Dedifferentiated amniotic fluid mesenchymal stem cell (primary cell): ENCODE measurements at regions not wholly inside any gene's neighbourhood (a gene's known extent, or its start where the extent isn't known, plus 50 kb on each side); places are given as distances from the start of the nearest gene placed in this dataset.
A peak's percentile ranks its signal among the peaks of the same experiment; 100 is the strongest.

Source experiments
- DNase-seq: peaks from one replicate; pipeline ENCODE4 v3.0.0-alpha.2; 2016; ENCODE audit errors: extremely low spot score

DNA sequence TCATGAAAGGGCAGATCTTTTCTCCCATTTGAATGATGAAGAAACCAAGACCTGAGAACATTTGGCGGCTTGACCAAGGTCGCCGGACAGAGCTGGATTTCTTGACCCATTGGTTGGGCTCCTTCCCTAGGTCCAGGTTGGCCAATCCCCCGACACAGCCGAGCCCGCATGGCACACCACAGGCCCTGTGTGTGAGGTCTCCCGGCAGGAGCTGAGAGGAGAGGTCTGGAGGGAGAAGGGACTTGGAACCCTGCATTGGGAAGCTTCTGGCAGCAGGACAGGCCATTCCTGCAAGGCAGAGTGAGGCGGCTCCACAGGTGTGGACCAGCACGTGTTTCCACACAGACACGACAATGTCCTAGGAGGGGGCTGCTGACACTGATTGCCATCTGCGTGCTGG lies 98.6 kb upstream of the THY1 start:
- DNase-seq: no peak

DNA sequence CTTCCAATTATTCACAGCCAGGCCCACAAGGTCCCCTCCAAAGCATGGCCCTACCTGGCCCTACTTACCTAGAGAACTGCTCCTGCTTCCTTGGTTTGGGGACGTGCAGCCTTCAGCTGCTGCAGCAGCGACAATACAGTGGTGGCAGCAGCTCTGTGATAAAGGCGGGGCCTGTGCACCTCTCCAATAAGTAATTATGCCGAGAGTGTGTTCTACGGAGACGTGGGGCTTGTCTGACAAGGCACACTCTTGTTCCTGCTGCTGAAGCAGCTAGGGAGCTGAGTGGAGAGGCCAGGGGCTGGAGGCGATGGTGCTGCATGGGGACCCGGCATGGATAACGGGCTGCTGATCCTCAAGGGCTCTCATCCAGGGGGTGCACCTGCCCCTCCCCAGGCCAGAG lies 98.0 kb upstream of the THY1 start:
- no peak for DNase-seq

DNA sequence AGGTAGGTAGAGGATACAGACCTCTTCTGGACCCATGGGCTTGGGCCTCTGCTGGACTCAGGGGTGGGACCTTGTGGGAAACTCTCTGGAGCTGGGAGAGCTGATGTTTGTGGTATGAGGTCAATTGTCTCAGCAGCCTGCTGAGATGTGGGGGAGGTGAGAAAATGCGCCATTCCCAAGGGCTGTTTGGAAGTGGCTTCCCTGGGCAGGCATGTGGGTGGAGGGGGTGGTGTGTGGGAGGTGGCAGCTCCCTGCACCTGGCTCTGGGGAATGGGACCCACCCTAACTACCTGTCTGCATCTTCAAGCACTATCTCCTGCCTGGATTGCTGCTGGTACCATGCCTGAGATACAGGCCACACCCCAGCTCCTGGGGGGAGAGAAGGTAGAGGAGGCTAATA lies 97.4 kb upstream of the THY1 start:
- DNase-seq: no peak

DNA sequence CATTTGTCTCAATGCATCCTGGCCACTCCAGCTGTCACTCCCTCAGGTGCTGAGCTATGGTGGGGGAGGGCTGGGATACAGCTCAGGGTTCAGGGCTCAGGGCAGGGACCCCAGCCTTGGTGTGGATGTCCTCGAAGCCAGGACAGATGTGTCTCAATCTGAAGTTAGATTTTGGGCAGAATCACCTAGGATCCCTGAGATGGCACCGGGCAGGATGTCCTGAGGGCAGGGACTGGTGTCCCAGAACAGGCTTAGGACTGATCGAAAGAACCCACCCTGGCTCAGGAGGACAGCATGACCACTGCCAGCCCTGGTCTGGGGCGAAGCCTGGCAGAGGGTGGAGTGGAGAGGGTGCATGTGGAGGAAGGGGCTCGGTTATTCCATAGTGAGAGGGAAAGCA lies 96.8 kb upstream of the THY1 start:
- DNase-seq: no peak

DNA sequence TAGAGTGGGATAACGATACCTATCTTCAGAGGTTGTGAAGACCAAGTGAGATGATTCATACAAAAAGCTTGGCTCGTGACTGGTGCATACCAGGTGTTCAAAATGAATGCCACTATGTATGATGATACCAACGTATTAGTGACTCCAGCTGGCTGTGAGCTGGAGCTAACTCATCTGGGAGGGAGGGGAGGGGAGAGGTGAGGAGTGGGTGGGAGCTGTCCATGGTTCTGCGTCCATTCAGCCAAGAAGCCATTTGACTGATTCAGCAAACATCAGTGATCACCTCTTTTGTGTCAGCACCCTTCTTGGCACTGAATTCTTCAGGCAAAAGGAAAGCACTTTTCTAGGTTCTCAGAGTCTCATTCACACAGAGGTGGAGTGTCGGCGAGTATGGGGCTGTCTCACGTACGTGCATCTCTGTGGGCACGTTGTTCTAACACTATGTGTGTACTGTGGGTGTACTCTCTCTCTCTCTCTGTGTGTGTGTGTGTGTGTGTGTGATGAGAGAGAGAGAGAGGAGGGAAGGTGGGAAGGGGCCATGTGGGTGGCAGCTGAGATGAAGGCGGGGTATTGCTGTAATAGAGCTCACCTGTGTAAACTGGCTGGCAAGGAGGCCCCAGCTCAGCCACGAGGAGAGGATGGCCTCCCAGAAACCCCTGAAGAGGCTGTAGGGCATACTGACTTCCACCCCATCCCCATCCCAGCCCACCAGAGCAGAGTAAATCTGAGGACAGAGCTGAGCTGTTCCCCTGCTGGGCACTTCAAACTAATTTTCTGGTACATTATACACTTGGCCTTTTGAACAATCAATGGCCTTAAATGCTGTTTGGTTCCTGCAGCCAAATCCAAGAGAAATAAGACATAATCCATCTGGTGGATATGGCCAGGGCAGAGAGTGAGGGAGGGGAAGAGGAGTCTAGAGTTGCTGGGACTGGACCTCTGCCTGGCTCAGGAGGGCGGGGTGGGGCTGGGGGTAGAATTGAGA lies 96.1 kb upstream of the THY1 start:
- no peak for DNase-seq

DNA sequence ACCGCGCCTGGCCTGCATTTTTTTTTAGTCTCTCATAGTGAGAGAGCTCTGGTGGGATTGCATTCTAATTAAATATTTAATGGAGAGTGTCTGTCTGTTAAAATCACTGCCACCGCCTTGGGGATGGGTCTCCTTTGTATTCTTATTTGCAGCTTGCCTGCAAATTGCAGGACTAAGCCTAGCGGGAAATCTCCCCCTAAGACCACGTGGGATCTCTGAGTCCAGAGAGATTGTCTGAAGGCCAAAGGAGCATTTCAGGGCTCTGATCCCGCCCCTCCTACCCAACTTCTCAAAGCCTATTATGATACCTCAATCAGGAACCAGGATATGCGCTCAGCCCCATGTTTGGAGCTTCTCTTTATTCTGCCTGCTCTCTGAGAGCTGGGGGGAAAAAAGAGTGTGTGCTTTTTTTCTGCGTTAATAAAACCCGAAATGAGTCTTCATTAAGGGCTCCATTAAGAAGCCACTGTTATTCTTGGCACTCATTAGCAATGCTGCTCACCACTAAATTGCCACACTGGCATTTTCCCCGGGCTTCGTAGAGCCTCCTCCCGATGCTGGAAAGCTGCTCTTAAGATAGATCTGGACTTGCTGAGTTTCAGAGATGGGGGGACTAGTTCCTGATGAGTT lies 92.9 kb upstream of the THY1 start:
- no peak for DNase-seq

DNA sequence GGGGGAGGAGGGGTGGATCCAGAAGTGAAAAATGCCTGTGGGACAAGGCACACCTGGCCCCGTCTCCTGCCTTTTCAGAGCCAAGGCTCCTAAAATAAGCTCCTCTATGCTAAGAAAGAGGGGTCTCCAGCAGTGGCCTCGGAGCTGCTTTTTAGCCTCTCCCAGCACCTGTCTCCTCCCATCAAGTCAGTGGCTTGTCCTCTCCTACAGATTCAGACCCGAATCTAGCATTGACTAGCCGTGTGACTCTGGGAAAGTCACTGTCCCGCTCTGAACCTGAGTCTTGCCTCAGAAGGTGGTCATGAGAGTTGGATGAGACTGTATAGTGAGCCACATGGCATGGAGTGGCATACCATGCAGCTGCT lies 90.8 kb upstream of the THY1 start:
- no peak for DNase-seq

DNA sequence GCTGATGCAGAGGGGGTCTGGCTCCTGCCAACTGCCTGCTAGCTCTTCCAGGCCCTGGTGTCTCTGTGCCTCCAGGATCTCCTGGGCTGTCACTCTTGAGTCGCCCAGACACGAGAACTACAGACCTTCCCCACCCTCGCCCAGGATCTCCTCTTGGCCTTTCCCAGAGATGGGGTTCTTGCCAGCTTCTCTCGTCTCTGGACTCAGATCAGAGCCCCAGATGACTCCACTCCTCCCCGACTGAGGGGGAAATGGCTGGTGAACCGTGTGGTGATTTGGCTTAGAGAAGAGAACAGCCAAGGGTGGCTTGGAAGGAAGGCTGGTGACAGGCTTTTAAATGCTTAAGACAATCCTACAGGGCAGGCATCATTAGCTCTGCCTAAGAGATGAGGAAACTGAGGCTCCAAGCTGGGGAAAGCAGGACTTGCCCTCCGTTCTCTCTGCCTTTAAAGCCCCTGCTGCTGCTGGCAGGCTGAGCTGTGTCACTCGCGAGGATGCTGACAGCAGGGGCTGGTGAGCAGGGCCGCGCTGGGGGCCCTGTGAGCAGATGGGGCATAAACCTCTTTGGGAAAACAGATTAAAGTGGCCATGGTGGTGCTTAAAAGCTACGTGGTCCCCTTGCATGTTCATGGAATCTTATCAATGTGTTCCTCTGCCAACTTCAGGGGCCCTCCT lies 90.3 kb upstream of the THY1 start:
- no peak for DNase-seq

DNA sequence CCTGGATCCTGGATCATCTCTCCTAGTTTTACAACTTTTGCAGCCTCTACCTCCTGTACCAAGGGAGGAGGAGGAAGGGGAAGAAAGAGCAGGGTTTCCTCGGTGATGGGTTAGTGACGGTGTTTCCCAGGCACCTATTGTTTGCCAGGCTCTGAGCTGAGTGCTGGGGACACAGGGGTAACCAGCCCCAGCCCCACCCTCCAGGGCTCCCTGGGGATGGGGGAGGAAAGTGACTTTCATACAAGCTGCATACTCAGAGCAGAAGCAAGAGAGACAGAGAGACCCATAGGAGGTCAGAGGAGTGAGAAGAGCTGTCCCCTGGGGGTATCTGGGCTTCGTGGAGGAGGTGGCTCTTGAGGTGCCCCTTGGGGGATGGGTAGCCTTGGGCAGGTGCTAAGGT lies 89.4 kb upstream of the THY1 start:
- no peak for DNase-seq

DNA sequence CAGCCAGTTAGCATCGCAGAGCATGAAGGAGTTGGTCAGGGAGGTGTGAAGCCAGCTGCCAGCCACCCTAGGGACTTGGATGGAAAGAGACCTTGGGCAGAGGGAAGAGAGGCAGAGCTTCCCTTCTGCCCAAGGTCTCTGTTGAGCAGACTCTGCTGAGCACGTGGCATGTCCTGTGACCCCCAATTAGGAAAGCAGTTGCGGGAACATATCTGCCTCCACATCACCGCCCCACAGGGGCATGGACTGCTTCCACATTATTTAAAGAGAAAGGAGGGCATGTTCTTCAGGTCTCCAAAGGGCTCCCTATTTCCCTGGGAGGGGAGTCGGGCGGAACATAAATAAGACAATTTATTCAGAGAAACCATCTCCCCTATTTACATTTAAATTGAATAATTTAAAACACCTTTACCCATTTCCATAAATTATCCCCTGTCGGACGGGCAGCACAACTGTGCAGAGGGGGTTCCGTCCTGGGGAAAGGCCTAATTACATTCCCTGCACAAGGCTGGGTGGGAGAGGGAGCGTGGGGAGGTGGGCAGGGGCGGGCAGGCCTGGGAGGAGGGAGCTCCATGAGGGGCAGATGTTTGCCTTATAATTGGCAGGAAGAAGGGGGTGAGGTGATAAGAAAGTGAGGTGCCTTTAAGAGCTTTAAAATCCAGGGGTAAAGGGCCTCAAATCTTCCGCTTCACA lies 88.8 kb upstream of the THY1 start:
- DNase-seq: no peak

DNA sequence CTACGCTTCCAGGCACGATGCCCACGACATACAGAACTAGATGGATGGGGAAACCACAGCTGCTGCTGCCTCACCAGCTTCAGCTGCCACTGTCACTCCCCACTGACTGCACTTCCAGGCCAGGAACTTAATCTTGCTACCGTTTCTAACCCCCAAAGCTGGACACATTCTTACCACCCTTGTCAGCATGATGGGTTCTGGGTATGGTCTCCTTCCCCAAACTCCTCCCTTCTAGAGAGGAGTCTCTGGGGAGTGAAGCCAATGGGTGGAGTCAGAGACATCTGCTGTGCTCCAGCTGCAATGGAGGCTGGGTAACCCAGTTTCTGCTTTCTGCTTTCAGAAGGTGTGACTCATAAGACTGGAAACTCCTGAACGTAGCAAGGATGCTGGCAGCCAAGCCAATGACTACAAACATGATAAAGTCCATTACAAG lies 87.0 kb upstream of the THY1 start:
- peak; percentile 88 for DNase-seq

DNA sequence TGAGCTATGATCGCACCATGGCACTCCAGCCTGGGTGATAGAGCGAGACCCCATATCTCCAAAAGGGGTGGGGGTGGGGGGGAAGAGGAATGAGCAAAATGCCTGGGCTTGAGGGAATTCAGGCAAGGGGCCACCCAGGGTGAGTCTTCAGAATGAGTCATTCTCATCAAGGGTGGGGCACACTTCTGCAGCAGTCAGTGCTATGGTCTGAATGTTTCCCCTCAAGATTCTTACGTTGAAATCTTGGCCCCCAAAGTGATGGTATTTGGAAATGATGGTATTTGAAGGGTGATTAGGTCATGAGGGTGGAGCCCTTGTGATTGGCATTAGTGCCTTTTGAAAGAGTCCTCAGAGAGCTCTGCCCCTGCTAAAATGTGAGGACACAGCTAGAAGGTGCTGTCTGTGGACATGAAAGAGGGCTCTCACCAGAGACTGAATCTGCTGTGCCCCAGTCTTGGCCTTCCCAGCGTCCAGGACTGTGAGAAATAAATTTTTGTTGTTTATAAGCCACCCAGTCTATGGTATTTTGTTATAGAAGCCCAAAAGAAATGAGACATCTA lies 86.4 kb upstream of the THY1 start:
- peak; percentile 32 for DNase-seq

DNA sequence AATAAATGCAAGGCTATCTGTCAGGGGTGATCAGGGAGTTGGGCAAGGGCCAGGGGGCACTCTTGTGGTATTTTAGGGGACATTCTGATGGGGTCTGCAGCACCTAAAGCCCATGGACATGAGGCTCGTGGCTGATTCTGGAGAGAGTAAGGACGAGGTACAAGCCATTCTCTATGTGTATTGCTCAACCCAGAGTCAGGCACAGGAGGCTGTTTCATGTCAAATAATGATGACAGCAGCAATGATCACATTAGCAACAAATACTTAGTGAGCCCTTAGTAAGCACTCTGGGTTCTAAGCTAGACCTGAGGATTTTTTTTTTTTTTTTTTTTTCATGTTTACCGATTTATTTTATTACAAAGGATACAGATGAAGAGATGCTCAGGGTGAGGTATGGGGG lies 83.5 kb upstream of the THY1 start:
- no peak for DNase-seq

DNA sequence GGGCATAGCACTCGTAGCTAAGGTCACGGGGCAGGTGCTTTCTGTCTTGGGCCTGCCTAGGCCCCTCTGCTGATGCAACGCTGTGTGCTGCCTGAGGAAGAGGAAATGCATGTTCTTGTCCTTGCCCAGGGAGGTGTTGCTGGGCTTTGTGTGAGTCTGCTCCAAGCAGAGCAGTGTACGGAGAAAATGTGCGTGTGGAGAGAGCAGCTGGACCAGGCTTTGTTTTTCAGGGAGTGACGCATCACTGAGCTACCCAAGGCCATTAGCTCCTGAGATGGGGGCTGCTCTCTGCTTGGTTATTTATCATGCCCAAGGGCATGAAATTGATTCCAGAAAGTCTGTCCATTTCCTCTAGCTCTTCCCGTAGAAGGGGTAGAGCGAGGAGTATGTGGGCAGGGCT lies 82.9 kb upstream of the THY1 start:
- peak; percentile 76 for DNase-seq

DNA sequence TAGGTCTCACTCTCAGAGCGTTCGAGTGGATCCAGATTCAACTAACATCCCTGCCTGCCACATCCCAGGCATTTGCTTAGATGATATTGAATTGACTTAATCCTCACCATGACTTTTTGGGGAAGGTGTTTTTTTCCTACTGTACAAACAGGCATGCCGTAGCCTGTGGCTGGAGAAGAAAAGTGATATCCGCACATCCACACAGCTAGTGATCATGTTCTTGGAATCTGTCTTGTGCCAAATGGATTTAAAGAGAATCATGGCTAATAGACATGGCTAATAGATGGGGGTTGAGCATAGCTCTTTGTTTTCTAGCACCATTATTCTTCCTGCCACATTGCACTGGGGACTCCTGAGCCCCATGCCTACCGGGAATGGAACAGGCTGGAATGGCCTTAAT lies 82.1 kb upstream of the THY1 start:
- no peak for DNase-seq

DNA sequence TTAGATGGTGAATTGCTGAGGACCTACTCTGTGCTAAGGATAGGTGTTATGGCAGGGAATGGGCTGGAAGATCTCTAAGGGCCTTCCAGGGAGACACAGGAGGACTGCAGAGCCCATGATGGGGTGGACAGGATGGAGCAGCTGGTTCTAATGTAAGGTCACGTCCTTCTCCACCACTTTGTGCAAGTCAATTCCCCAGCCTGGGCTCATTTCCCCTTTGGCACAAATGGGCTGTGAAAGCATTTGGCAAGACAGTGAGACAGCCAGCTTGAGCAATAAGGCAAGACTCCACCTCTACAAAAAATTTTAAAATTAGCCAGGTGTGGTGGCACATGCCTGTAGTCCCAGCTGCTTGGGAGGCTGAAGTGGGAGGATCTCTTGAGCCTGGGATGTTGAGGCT lies 81.4 kb upstream of the THY1 start:
- no peak for DNase-seq

DNA sequence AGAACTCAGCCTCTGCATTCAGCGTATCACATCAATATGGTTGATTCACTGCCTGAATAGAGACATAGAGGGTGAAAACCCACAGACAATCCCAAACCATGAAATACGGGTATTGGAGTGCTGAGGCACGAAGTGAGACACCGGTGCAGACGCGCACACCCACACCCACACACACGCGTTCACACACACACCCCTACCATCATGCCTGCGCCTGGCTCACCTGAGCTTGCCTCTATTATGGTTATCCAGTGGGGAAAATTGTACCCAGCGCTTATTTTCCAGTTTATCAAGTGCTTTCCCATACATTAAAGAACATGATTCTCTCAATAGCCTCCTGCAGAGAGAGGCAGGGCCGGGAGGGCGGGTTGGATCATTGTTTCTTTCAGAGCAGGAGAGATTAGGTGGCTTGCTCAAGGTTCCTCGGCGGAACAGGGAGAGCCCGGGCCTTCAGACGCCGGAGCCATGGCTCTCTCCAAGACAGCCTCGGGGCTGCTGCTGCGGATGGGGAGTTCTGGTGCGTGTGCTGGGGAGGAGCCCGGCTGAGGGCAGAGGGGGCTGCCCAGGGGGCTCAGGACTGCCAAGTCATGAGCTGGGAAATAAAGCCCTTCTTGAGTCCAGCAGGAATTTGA lies 78.9 kb upstream of the THY1 start:
- no peak for DNase-seq

DNA sequence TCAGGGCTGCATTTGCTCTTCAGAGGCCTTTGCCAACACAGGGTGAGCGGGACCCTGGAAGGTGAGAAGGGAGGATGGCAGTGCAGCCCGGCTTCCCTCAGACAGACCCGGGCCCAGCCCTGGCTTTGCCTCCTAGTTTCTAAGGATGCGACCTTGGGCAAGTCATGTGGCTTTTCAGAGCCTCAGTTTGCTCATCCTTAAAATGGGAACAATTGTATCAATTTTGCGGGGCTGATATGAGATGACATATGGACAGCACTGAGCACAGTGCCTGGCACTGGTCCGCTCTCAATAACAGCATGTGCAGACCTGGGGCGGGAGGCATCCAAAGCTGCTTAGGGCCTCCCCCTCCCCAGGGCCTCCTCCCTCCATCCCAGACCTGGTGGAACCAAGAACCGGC lies 74.7 kb upstream of the THY1 start:
- DNase-seq: no peak

DNA sequence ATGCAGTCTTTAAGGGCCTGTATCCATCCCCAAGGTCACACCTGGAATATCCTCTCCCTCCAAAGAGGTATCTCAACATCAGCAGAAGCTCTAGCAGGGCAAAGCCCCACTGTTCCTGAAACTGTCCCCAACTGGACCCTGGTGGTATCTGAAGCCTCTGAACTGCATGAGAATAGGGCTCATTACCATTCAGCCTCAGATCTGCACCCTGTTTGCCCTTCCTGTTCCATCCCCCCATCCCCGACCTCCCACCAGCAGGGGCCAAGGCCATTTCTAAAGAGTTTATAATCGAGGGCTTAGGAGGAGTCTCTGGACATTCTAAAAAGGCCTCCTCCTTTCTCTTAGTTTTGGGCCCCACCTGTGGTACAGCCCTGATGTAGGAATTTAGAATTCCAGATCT lies 74.0 kb upstream of the THY1 start:
- no peak for DNase-seq

DNA sequence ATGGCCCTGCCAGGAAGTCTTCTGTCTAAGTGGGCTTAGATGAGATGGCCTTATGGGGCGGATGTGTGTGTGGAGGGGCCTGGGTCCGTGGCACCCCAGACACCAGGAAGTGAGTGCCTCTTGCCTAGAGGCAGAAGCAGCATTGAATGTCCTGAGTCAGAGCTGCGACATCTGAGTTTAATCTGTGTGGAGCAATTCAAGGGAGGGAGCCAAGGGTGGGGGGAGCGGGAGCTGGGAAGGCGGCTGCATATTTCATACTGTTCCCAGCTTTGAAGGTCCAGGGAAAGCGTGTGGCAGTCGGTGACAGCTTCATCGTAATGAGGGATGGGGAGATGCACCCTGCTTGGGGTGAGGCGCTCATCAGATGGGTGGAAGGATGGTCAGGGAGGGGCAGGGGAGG lies 73.5 kb upstream of the THY1 start:
- DNase-seq: peak; percentile 68

DNA sequence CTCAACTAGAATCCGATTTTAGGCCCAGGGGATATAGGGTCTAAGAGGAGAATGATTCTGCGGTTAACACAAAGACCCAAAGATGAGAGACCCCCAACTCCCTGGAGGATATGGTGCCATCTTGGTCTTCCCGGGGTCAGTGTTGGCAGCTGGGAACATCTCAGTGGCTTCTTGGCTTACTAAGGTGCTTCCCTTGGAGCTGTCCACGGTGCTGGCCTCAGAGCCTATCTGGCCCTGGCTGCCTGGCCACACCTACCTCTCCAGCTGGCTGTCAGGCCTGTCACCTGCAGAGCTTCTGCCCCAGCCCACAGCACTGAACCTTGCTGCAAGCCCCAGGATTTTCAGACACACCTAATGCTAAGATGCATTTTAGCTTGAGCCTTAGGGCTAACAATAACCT lies 70.7 kb upstream of the THY1 start:
- DNase-seq: no peak
